ENCODE measurements at regions not wholly inside any gene's neighbourhood (a gene's known extent, or its start where the extent isn't known, plus 50 kb on each side); places are given as distances from the start of the nearest gene placed in this dataset.
"Not testable (repeated sequence)": the region's sequence is repeated elsewhere in the genome, so short reads cannot be mapped to it uniquely, and the experiment has no call there.

- DNase-seq (ENCODE audit: low read depth), result no peak
Measured at GRCh38 chr10:44102726-44103255, 282.1 kb downstream of the CXCL12 start.

- DNase-seq (ENCODE audit: low read depth), result no peak
Measured at GRCh38 chr10:44101082-44101481, 283.8 kb downstream of the CXCL12 start.

- no peak for DNase-seq (ENCODE audit: low read depth)
Measured at GRCh38 chr10:44099511-44099910, 285.4 kb downstream of the CXCL12 start.

DNA sequence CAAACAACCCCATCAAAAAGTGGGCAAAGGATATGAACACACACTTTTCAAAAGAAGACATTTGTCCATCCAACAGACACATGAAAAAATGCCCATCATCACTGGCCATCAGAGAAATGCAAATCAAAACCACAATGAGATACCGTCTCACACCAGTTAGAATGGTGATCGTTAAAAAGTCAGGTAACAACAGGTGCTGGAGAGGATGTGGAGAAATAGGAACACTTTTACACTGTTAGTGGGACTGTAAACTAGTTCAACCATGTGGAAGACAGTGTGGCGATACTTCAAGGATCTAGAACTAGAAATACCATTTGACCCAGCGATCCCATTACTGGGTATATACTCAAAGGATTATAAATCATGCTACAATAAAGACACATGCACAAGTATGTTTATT, 288.7 kb downstream of the CXCL12 start:
- DNase-seq (ENCODE audit: low read depth), result not testable (repeated sequence)

DNA sequence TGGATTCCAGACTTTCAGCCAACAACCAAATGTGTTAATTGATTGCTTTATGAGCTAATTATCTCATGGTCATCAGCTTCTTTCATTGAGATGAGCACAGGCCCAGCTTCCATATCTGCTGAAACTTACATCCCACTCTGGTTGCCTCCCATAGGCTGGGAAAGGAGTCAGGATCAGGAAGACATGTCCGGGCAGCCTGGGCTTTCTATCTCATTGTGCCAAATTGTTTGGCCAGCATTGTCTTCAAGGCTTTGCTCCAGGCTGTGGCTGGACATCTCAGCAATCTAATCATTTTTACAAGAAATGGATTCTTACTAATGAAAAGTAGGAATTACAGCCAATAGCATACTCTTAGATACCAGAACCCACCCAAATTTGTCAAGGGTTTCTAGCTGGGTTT, 295.2 kb downstream of the CXCL12 start:
- DNase-seq (ENCODE audit: low read depth), result no peak

GRCh38 chr10:44087403-44087802, 297.5 kb downstream of the CXCL12 start:
- no peak for DNase-seq (ENCODE audit: low read depth)

DNA sequence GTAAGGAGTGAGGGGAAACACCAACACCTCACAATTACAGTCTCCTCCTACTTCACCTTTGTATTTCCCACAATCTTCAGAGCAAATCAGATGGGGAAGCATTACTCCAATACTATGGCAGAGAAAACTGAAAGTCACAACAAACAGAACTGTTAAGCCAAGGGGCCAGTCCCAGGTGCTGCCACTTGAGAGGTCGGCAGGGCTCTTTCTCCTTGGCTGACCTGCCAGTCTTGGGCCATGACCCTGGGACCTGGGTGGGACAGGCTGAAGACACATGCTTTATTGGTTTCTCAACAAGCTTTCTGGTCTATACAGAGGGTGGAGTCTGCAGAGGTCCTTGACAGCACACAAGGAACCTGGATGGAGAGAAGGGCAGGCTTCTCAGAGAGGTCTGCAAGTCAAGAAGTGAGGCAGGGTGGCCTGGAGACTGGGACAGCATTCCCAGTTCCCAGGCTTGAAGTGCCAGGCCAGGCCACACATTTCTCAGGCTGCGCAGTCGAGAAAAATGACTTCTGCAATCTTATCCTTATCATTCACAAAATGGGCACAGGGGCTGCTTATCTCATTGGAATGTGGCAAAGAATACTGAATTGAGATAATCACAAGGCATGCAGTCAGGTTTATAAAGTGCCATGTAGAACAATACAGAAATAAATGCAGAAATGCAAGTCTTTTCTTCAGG, 301.0 kb downstream of the CXCL12 start:
- DNase-seq (ENCODE audit: low read depth), result no peak

DNA sequence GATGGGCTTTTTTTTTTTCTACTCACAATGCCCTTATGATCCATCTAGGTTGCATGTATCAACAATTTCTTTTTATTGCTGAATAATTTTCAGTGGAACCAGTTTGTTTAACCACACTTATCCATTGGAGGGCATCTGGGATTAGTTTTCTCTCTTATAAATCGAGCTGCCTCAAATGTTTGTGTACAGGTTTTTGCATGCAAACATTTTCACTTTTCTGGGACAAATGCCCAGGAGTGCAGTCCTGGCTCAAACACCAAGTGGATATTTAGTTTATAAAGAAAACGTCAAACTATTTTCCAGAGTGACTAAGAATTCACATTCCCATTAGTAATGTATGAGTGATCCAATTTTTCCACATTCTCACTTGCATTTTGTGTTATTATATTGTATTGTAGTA, 313.4 kb downstream of the CXCL12 start:
- DNase-seq (ENCODE audit: low read depth), result no peak

- DNase-seq (ENCODE audit: low read depth), result no peak
Measured at GRCh38 chr10:44070282-44070681, 314.6 kb downstream of the CXCL12 start.

DNA sequence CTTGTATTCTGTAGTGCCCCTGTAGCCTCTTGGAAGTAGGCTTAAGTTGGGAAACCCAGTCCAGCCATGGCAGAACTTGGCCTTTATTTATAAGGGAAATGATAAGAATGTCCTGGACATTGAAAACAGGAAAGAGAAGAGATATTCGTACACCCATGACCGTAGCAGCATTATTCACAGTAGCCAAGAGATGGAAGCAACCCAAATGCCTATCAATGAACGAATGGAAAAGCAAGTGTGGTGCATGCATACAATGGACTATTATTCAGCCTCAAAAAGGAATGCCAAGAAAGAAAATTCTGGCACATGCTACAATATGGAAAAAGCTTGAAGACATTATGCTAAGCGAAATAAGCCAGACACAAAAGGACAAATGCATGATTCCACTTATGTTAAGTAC, 315.3 kb downstream of the CXCL12 start:
- DNase-seq (ENCODE audit: low read depth), result no peak

DNA sequence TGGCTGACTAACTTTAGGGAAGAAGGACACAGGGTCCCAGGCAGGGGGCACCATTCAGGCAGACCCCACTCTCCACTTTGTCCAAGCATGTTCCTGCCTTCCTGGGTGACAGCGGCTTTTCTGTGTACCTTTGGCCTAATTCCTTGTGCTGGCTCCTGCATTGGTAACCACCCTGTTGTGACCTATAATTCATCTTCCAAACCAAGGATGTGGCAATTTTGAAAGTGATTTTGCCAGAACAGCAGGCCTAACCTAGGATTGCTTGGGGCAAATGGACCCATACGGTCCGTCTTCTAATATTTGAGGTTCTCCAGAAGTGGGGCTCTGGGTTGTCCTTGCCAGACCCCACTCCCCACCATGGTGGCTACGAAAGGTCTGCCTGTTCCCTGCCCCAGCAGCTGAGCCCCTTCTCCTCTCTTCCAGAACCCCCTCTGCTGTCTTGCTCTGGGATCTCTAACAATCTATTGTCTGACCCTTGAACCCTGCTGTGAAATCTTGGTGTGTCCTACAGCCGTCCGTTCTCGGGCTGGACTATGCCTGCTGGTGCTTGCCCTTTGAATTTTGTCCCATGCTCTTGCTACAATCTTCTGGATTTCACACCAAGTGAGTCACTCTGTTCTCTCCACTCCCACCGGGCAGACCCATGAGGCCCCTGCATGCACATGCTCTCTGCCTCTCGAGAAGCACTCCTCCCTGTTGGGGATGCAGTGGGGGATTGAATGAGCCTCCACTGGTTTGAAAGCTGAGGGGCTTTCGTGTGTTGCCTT, 316.0 kb downstream of the CXCL12 start:
- peak; percentile 17 for DNase-seq (ENCODE audit: low read depth)

DNA sequence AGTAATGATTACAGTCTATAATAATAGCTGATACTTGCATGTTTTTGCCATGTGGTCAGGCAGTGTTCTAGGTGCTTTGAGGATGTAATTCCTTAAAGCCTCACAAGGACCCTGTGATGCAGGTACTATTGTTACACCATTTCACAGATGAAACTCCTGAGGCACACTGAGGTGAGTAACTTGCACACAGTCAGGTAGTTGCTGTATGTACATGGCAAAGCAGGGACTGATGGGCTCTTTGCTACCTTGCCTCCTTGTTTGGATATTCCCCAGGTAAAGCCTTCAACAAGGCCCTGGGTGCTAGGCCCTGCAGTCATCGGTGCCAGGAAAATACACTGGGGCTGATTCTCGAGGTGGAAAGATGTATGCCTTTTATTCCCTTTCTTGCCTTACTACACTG, 317.5 kb downstream of the CXCL12 start:
- DNase-seq (ENCODE audit: low read depth), result no peak

DNA sequence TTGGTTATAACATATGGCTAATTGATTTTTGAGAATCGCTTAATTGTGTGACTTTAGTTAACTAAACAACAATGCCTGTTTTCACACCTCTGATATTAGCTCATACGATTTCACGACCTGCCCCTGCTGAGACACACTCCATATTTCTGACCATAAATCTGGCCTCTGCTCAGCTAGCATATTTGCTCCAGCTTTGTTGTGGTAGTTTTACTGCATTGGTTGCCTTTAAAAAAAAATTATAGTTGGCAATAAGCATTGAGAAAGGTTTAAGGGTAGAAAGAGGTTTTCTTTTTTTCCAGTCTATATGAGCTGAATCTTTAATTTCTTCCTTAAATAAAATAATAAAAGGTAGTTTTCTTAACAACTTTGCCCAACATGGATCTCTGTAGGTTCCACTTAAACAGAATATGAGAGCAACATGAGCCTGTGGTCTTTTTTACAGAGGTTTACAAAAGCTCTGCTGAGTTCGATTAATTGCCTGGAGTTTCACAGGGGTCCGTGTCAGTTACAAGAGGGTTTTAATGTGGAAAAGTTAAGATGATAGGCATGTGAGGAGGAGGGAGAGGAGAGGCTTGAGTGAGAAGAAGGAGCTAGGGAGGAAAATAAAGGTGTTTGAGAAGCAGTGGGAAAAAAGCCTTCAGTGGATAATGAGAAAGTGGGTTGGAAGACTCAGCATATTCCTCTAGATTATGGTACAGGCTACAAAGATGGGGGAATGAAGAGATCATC, 318.2 kb downstream of the CXCL12 start:
- DNase-seq (ENCODE audit: low read depth), result no peak

GRCh38 chr10:44065788-44066526, 318.9 kb downstream of the CXCL12 start:
- DNase-seq (ENCODE audit: low read depth), result no peak

- no peak for DNase-seq (ENCODE audit: low read depth)
Measured at GRCh38 chr10:44064987-44065787, 319.7 kb downstream of the CXCL12 start.

DNA sequence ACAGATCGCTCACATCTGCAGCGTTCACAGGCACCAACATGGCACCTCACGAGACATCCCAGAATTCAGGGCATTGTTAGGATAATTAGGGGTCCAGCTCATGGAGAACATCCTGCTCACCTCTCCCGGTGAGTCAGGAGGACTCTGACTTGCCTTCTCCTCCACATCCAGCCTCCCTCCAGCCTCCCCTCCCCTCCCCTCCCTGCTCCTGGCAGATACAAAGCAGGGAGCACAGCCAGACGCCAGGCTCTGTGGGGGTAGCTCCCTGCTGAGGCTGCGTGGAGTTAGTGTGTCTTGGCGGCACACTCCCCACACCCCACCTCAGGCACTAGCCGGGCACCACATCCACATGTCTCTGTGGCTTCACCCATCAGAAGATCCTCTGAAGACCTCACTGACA, 320.6 kb downstream of the CXCL12 start:
- no peak for DNase-seq (ENCODE audit: low read depth)

GRCh38 chr10:44063686-44064085, 321.2 kb downstream of the CXCL12 start:
- no peak for DNase-seq (ENCODE audit: low read depth)

GRCh38 chr10:44060719-44061118, 324.2 kb downstream of the CXCL12 start:
- DNase-seq (ENCODE audit: low read depth), result no peak

GRCh38 chr10:44060221-44060620, 324.7 kb downstream of the CXCL12 start:
- DNase-seq (ENCODE audit: low read depth), result no peak

- no peak for DNase-seq (ENCODE audit: low read depth)
Measured at GRCh38 chr10:44058259-44058658, 326.6 kb downstream of the CXCL12 start.
